Rectal smooth muscle tissue (tissue), 1 donor: ENCODE measurements at regions not wholly inside any gene's neighbourhood (a gene's known extent, or its start where the extent isn't known, plus 50 kb on each side); places are given as distances from the start of the nearest gene placed in this dataset.

ENCODE experiments used
- H3K27ac ChIP-seq: one replicate; pipeline ENCODE4 v1.7.0; 2013; ENCODE audit warnings: low read depth, low read length, inconsistent platforms
- H3K27me3 ChIP-seq: one replicate; pipeline ENCODE4 v1.7.0; 2013; ENCODE audit warnings: low read length; ENCODE audit not compliant: control insufficient read depth, insufficient read depth
- H3K36me3 ChIP-seq: one replicate; pipeline ENCODE4 v1.7.0; 2013; ENCODE audit warnings: low read length; ENCODE audit not compliant: control insufficient read depth, insufficient read depth
- H3K4me1 ChIP-seq: one replicate; pipeline ENCODE4 v1.7.0; 2013; ENCODE audit warnings: low read length; ENCODE audit not compliant: control insufficient read depth, insufficient read depth
- H3K4me3 ChIP-seq: one replicate; pipeline ENCODE4 v1.7.0; 2013; ENCODE audit warnings: low read length
- H3K9ac ChIP-seq: one replicate; pipeline ENCODE4 v1.7.0; 2013; ENCODE audit warnings: low read length

DNA sequence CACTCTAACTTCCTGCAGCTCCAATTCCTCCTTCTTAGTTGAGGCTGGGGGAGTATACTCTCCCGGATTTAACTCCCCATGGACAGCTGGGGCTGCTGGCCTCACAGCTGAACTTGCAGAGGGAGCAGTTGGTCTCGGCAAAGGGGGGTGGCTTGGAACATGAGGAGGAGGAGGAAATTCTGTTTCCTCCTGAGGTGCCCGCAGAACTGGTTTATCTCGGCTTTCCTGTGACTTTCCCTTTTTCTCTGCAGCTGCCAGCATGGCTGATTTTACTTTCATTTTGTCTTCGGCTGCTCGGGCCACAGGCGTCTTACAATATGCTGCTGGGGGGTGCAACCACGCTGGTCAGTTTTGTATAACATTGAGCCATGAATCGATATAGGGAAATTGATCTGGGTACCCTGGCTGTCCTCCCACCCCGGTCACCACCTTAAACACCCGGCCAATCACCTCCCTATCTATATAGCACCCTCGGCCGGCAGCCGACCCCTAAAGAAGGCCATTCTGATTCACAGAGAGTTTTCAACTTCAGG lies 1317.6 kb downstream of the TMEM121 start:
- no peaks in the 10 kb centered on the region for H3K36me3 ChIP-seq
- H3K9ac ChIP-seq: peak overlapping the region; percentile 49
- H3K27me3 ChIP-seq: no peaks in the 10 kb centered on the region
- H3K4me3 ChIP-seq: peak overlapping the region; percentile 69
- no peaks in the 10 kb centered on the region for H3K4me1 ChIP-seq
- H3K27ac ChIP-seq: peak overlapping the region; percentile 38

DNA sequence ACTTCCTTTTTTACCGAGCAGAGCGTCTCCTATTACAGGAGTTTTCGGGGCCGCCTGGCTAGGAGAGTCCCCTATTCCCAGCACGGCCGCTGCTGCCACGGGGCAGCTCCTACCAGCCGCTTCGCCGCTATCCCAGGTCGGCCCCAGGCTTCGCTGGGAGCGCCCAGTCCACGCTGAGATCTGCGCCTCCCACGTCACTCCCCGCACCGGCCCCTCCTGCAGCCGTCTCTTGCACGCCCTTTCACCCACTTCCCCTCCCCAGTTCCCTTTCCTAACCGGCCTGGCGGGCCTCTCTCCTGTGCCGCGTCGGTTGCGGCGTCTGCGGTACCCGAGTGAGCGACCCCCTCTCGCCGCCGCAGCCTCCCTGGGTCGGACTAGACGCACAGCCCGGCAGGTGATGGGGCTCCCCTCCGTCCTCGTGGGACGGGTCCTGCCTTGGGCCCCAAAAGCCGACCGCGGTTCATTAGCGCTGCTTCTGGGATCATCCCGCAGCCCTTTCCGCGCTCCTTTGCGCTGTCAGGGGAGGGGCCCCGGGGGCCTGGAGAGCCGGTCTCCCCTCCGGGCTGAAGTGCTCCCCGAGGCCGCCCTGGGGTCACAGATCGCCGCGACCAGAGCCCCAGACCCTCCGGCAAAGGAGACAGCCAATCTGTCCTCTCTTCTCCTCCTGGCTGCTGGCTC lies 1318.4 kb downstream of the TMEM121 start:
- H3K4me1 ChIP-seq: no peaks in the 10 kb centered on the region
- peak overlapping the region; percentile 38 for H3K27ac ChIP-seq
- no peaks in the 10 kb centered on the region for H3K36me3 ChIP-seq
- H3K9ac ChIP-seq: peak overlapping the region; percentile 49
- peak overlapping the region; percentile 69 for H3K4me3 ChIP-seq
- H3K27me3 ChIP-seq: no peaks in the 10 kb centered on the region

DNA sequence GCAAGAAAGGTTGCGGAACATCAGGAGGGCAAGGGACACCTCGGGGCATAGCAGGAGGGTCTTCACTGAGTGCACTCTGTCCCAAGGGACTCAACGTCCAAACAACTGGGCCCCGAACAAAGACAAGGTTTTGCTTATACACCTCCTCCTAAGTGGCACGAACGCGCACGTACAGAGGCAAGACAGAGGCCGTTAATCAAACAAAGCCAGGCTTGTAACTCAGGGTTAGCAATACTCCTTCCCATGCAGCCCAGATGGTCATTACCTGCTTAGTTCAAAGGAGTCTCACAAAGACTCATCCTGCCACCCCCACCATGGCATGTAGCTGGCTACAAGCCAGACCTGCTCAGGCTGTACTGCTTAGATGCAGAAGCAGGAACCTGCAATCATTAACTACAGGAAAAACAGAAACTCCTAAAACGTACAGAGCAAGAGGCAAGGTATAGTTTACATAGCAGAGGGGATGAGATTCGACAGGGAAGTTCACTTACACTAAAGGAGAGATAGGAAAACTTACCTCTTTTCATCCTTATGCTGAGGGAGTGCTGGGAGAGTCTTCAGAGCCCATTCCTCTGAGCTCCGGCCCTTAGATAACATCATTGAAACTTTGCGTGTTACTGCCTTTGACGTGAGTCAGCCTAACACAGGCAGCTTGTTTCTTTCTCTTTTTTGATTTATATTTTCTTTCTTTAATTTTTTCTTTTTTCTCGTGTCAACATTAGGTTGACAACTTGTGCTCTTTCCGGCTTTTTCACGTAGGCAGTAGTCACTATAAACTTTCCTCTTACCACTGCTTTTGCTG lies 1319.1 kb downstream of the TMEM121 start:
- Histone ChIP-seq H3K4me3 (peak overlapping the region; percentile 69), H3K27me3 (no peaks in the 10 kb centered on the region), H3K36me3 (no peaks in the 10 kb centered on the region), H3K27ac (peak overlapping the region; percentile 38), H3K4me1 (no peaks in the 10 kb centered on the region), H3K9ac (no peak overlapping the region)

DNA sequence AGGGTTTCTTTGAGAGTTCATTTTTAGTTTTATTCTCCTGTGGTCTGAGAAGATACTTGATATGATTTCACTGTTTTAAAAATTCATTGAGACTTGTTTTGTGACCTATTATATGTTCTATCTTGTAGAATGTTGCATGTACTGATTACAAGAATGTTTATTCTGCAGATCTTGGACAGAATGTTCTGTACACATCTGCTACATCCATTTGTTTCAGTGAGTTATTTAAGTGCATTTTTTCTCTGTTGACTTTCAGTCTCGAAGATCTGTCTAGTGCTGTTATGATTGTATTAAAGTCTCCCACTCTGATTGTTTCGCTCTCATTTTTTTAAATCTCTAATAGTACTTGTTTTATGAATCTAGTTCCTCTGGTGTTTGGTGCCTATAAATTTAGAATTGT lies 1319.8 kb downstream of the TMEM121 start:
- no peaks in the 10 kb centered on the region for H3K4me1 ChIP-seq
- H3K36me3 ChIP-seq: no peaks in the 10 kb centered on the region
- peak overlapping the region; percentile 24 for H3K4me3 ChIP-seq
- H3K9ac ChIP-seq: no peak overlapping the region
- no peak overlapping the region for H3K27ac ChIP-seq
- no peaks in the 10 kb centered on the region for H3K27me3 ChIP-seq

DNA sequence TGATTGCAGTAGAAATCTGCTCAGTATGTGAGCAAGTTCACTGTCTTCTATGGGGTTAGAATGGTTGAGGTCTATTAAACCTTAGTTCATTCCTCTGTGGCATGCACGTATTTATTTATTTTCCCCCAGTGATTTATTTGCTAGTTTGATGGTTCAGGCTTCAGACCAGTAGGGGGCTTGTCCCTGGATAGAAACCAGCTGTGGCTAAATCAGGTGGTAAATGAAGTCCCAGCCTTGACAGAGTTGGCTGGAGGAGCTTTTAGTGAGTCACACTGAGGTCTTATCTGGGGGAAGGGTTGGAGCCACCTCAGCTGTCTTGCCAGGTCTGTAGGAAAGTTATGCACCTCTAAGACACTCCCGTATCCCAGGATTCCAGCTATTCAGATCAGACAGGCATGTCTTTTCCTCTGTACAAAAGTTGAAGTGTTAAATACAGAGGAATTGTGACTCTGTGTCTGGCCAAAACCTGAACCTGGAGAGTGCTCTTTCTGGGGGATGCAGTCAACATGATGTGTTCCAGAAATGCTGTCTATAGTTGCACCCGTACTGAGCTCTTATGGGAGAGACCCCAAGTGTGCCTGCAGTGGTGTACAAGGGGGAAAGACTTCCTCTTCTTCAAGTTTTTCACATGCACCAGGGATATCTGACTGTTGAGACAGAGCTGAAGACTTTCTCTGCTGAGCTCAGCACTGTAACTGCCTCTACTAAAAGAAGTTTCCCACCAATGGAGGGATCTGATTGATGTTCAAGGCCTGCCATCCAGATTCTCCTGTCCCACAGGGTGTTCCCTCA lies 1322.1 kb downstream of the TMEM121 start:
- no peak overlapping the region for H3K4me3 ChIP-seq
- H3K27ac ChIP-seq: no peak overlapping the region
- no peaks in the 10 kb centered on the region for H3K4me1 ChIP-seq
- no peak overlapping the region for H3K9ac ChIP-seq
- no peaks in the 10 kb centered on the region for H3K27me3 ChIP-seq
- no peaks in the 10 kb centered on the region for H3K36me3 ChIP-seq

DNA sequence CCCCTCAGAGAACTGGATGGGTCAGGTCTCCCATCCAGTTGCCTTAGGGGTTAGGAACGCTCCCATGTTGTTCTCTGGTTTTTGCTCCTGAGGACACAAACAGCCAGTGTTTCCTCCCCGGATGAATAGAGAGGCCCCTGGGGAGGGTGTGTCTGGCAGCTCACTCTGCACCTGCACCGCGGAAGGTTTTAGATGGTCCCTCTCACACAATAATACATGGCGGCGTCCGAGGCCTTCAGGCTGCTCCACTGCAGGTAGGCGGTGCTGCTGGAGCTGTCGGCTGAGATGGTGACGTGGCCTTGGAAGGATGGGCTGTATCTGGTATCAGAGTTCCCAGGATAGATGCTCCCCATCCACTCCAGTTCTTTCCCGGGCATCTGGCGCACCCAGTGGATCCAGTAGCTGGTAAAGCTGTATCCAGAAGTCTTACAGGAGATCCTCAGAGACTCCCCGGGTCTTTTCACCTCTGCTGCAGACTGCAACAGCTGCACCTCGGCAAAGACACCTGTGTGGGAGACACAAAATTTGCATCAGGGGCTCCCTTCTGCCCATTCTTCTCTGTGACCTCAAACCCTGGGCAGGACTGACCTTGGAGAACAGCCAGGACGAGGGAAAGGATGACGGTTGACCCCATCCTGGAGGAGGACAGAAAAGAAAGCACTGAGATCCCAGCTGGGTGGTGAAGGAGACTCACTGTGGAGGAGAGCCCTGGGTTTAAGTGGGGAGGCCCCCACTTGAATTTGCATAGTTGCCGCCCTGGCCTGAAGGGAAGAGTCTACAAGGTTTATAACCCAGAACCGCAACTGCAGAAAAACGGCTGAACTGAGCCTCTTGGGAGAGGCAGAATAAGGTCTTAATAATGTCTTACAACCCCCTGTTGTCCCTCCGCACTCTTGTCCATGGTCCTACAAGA lies 1324.8 kb downstream of the TMEM121 start:
- Histone ChIP-seq H3K4me3 (no peak overlapping the region), H3K9ac (no peak overlapping the region), H3K36me3 (no peaks in the 10 kb centered on the region), H3K4me1 (no peaks in the 10 kb centered on the region), H3K27me3 (no peaks in the 10 kb centered on the region), H3K27ac (no peak overlapping the region)

DNA sequence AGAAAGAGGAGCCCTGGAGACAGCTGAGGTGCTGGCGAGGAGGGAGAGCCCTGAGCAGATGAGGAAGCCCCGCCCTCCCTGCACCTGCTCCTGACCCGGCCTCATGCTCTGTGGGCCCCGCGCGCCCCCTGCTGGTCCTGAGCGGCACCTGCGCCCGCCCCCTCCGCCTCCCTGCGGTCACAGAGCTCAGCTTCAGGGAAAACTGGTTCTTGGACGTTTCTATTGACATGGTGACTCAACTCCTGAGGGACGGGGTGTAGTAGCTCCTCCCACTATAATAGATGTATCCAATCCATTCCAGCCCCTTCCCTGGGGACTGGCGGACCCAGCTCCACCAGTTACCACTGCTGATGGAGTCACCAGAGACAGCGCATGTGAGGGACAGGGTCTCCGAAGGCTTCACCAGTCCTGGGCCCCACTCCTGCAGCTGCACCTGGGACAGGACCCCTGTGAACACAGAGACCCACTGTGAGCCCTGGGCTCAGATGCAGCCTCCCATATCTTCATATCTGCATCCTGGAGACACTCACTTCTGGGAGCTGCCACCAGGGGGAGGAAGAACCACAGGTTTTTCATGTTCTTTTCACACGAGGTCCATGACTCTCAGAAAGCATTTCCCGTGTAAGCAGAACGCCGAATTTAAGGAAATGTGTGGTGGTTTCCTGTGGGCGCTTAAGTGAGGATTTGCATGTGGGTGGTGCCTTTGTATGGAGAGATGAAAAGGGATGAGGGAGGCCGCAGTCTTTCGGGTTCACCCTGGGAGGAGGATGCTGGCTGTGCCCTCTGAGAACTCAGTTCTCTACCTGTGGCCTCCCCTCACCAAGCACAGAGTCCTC lies 1346.4 kb downstream of the TMEM121 start:
- H3K4me1 ChIP-seq: no peaks in the 10 kb centered on the region

DNA sequence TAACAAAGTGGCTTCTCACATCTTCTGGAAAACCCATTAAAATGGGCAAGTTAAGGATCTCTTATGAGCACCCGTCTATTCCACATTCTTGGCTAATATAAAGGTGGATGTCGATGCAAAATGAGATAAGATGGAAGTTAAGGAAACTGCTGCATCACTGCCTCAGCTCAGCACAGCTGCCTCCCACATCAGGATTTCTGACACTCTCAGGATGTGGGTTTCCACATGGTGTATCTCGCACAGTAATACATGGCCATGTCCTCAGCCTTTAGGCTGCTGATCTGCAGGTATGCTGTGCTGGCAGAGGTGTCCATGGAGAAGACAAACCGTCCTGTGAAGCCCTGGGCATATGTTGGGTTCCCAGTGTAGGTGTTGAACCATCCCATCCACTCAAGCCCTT lies 1348.0 kb downstream of the TMEM121 start:
- Histone ChIP-seq H3K27ac (no peak overlapping the region), H3K9ac (no peak overlapping the region), H3K4me3 (no peak overlapping the region), H3K4me1 (no peaks in the 10 kb centered on the region), H3K27me3 (no peaks in the 10 kb centered on the region), H3K36me3 (no peaks in the 10 kb centered on the region)

More for the DNA sequence above, 1346.4 kb downstream of the TMEM121 start:
- Histone ChIP-seq H3K9ac (no peak overlapping the region), H3K27me3 (no peaks in the 10 kb centered on the region), H3K4me3 (peak overlapping the region; percentile 34), H3K36me3 (no peaks in the 10 kb centered on the region), H3K27ac (no peak overlapping the region)

DNA sequence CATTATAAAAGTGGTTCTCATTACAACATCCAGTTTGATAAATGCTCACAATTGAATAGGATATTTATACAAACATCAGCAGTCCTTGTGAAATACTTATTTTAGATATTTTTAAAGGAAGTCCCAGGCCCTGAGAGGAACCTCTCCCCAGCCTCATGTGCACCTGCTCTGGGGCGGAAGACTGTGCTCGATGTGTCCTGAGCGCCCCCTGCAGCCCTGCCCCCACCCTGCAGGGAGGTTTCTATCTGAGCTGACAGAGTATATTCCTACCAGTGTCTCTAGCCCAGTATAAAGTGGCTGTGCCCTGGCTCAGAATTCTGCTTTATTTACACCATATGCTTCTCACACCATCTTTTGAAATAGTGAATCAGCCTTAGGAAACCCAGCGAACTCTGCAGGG lies 1349.1 kb downstream of the TMEM121 start:
- H3K4me3 ChIP-seq: no peak overlapping the region

DNA sequence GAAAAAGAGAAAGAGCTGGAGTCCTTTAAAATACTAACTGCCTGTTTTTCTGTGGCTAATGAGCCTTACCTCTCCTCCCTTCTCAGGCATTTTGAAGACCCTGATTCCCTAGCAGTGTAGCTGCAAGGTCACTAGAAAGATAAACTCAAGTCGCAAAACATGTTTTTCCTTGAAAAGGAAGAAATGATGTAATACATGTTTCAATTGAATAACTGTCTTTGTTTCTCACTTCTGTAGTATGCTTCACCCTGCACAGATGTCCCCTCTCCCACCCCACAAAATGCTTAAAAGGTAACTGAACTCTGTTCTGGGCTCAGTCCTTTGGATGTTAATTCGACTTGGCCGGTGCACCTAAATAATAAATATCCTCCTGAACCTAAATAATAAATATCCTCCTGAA lies 1350.3 kb downstream of the TMEM121 start:
- Histone ChIP-seq H3K27ac (no peak overlapping the region), H3K4me1 (no peaks in the 10 kb centered on the region), H3K27me3 (no peaks in the 10 kb centered on the region), H3K36me3 (no peaks in the 10 kb centered on the region), H3K4me3 (no peak overlapping the region), H3K9ac (no peak overlapping the region)

More for the DNA sequence above, 1349.1 kb downstream of the TMEM121 start:
- Histone ChIP-seq H3K4me1 (no peaks in the 10 kb centered on the region), H3K27me3 (no peaks in the 10 kb centered on the region), H3K27ac (no peak overlapping the region), H3K9ac (no peak overlapping the region), H3K36me3 (no peaks in the 10 kb centered on the region)

DNA sequence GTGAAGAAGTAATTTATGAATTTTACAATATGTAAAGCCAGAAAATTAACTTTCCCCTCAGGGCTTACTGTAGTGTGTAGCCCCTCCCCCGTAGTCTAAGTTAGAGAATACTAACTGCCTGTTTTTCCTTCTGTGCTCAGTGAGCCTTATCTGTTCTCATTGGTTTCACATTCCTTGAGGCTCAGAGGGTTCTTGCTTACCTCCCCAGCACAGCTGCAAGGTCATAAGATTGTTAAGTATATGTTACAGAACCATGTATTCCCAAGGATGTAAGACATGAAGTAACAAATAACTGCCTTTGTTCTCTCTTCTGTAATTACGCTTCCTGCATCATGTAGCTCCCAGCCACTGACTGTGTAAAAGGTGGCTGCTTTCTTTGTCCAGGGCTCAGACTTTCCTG lies 1351.1 kb downstream of the TMEM121 start:
- H3K36me3 ChIP-seq: no peaks in the 10 kb centered on the region
- no peak overlapping the region for H3K4me3 ChIP-seq
- H3K27me3 ChIP-seq: no peaks in the 10 kb centered on the region
- H3K27ac ChIP-seq: no peak overlapping the region
- no peak overlapping the region for H3K9ac ChIP-seq
- no peaks in the 10 kb centered on the region for H3K4me1 ChIP-seq
